ENCODE measurements at regions not wholly inside any gene's neighbourhood (a gene's known extent, or its start where the extent isn't known, plus 50 kb on each side); places are given as distances from the start of the nearest gene placed in this dataset.

GRCh38 chr3:94909726-94910125 lies 846.9 kb downstream of the NSUN3 start:
- Histone ChIP-seq H3K36me3 (replicated peaks in 1 of 2; ENCODE audit: insufficient read depth in 1 of 2, low read depth in 2 of 2) (no peaks in the 10 kb centered on the region), H3K27ac (no peak overlapping the region), H3K4me1 (no peaks in the 10 kb centered on the region), H3K4me3 (no peak overlapping the region), H3K27me3 (no peaks in the 10 kb centered on the region), H3K9me3 (no peaks in the 10 kb centered on the region)
- TF ChIP-seq POLR2A (IDR thresholded peaks at IDR 0.05), result no peak
- ATAC-seq (no peak), DNase-seq (no peak)
- intact Hi-C loops (cut with DNase I), result no loop called here
- 73 to 85% methylated on average over 2 of the region's 2 CpGs for WGBS, 2 donors

- Histone ChIP-seq H3K4me1 (no peaks in the 10 kb centered on the region), H3K27ac (no peak overlapping the region)
- WGBS, 2 donors, result 73 to 77% methylated on average over 3 of the region's 3 CpGs
Observed at GRCh38 chr3:94912656-94913055, 849.8 kb downstream of the NSUN3 start.

DNA sequence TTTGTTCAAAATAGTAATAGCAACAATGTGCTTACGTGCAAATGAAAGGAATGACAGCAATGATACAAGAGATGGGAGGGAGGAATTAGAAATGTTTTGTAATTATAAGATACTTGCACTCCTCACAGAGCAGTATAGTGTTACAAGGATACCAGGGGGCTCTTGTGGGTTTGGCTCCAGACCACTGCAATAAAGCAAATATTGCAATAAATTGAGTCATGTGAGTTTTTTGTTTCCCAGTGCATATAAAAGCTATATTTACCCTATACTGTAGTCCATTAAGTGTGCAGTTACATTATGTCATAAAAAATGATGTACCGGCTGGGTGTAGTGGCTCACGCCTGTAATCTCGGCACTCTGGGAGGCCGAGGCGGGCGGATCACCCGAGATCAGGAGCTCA lies 864.3 kb downstream of the NSUN3 start:
- Histone ChIP-seq H3K36me3 (replicated peaks in 1 of 2; ENCODE audit: insufficient read depth in 1 of 2, low read depth in 2 of 2) (no peaks in the 10 kb centered on the region), H3K27ac (no peak overlapping the region), H3K27me3 (no peaks in the 10 kb centered on the region), H3K4me1 (no peaks in the 10 kb centered on the region), H3K4me3 (no peak overlapping the region), H3K9me3 (no peaks in the 10 kb centered on the region)
- TF ChIP-seq, protein P1, sequence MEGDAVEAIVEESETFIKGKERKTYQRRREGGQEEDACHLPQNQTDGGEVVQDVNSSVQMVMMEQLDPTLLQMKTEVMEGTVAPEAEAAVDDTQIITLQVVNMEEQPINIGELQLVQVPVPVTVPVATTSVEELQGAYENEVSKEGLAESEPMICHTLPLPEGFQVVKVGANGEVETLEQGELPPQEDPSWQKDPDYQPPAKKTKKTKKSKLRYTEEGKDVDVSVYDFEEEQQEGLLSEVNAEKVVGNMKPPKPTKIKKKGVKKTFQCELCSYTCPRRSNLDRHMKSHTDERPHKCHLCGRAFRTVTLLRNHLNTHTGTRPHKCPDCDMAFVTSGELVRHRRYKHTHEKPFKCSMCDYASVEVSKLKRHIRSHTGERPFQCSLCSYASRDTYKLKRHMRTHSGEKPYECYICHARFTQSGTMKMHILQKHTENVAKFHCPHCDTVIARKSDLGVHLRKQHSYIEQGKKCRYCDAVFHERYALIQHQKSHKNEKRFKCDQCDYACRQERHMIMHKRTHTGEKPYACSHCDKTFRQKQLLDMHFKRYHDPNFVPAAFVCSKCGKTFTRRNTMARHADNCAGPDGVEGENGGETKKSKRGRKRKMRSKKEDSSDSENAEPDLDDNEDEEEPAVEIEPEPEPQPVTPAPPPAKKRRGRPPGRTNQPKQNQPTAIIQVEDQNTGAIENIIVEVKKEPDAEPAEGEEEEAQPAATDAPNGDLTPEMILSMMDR (IDR thresholded peaks at IDR 0.05), result no peak
- TF ChIP-seq POLR2A (IDR thresholded peaks at IDR 0.05), result no peak
- ATAC-seq, result no peak
- WGBS, 2 donors, result 84 to 89% methylated on average over 8 of the region's 8 CpGs
- DNase-seq, result no peak
- intact Hi-C loops (cut with DNase I), result no loop called here

More at GRCh38 chr3:94912656-94913055, 849.8 kb downstream of the NSUN3 start:
- ATAC-seq, result no peak
- no peak for DNase-seq
- intact Hi-C loops (cut with DNase I), result no loop called here
- Histone ChIP-seq H3K4me3 (no peak overlapping the region), H3K27me3 (no peaks in the 10 kb centered on the region), H3K36me3 (replicated peaks in 1 of 2; ENCODE audit: insufficient read depth in 1 of 2, low read depth in 2 of 2) (no peaks in the 10 kb centered on the region), H3K9me3 (no peaks in the 10 kb centered on the region)
- TF ChIP-seq, protein P1 (IDR thresholded peaks at IDR 0.05), result no peak
- no peak for TF ChIP-seq POLR2A (IDR thresholded peaks at IDR 0.05)

- ATAC-seq, result no peak
- 57 to 65% methylated on average over 4 of the region's 4 CpGs for WGBS, 2 donors
Observed at GRCh38 chr3:94928921-94929320, 866.1 kb downstream of the NSUN3 start.

DNA sequence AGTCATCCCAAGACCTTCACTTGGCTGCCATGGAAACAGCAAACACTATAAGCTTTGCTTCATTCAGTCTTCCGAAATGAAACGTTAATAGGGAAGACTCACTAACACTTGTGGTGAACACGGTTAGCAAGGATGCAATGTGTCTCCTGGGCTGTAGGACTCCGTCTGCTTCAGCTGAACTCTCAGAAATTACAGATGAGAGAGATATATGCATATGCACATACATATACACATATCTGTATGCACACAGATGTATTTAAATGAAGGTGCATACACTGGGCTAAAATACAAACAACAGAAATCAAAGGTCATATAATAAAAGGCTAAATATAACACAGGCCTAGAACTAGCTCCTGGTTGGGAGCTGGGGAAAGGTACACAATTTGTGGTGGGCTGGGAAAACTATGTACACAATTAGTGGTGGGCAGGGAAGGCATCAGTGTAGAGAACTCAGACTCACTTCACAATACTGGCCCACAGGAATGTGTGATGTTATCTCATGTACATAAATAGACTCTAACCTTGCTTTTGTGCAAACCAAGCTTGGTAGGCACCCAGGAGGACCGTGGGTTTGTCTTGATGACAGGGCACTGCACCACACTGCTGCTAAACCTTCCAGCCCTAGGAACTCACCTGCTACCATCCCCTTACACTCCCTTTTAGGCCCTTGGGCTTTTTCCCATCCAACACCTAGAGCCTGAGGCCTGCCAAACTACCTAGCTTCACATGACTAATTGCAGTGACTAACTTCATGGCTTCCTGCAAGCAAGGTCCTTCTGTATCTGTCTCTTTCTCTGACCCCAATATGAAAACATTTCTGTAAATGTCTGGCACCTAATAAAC lies 873.1 kb downstream of the NSUN3 start:
- no peaks in the 10 kb centered on the region for H3K36me3 ChIP-seq (replicated peaks in 1 of 2; ENCODE audit: insufficient read depth in 1 of 2, low read depth in 2 of 2)
- no peaks in the 10 kb centered on the region for H3K4me1 ChIP-seq
- no peak overlapping the region for H3K4me3 ChIP-seq
- no peak for TF ChIP-seq POLR2A (IDR thresholded peaks at IDR 0.05)
- TF ChIP-seq, protein P1 (IDR thresholded peaks at IDR 0.05), result no peak
- no peak for DNase-seq
- H3K27ac ChIP-seq, result no peak overlapping the region
- no peaks in the 10 kb centered on the region for H3K27me3 ChIP-seq
- WGBS, 2 donors, result 61 to 62% methylated on average over 5 of the region's 5 CpGs
- no peak for ATAC-seq
- intact Hi-C loops (cut with DNase I), result no loop called here
- no peaks in the 10 kb centered on the region for H3K9me3 ChIP-seq

More at GRCh38 chr3:94928921-94929320, 866.1 kb downstream of the NSUN3 start:
- no peak overlapping the region for H3K4me3 ChIP-seq
- DNase-seq, result no peak
- H3K4me1 ChIP-seq, result no peaks in the 10 kb centered on the region
- TF ChIP-seq, protein P1 (IDR thresholded peaks at IDR 0.05), result no peak
- no peak for TF ChIP-seq POLR2A (IDR thresholded peaks at IDR 0.05)
- H3K9me3 ChIP-seq, result no peaks in the 10 kb centered on the region
- no peaks in the 10 kb centered on the region for H3K27me3 ChIP-seq
- H3K27ac ChIP-seq, result no peak overlapping the region
- intact Hi-C loops (cut with DNase I), result no loop called here
- no peaks in the 10 kb centered on the region for H3K36me3 ChIP-seq (replicated peaks in 1 of 2; ENCODE audit: insufficient read depth in 1 of 2, low read depth in 2 of 2)

All from body of pancreas (tissue), 4 donors.